Skeletal muscle cell (primary cell): ENCODE measurements at regions not wholly inside any gene's neighbourhood (a gene's known extent, or its start where the extent isn't known, plus 50 kb on each side); places are given as distances from the start of the nearest gene placed in this dataset.
"Not testable (repeated sequence)": the region's sequence is repeated elsewhere in the genome, so short reads cannot be mapped to it uniquely, and the experiment has no call there.

ENCODE experiments used
- DNase-seq: peaks from one replicate; pipeline ENCODE4 v3.0.0-alpha.2; 2010; ENCODE audit warnings: low read depth
- H3K4me3 ChIP-seq: 2 replicates; pipeline ENCODE4 v1.5.1; 2011; ENCODE audit warnings: low read depth, mild to moderate bottlenecking, control low read depth, low read length, moderate library complexity

DNA sequence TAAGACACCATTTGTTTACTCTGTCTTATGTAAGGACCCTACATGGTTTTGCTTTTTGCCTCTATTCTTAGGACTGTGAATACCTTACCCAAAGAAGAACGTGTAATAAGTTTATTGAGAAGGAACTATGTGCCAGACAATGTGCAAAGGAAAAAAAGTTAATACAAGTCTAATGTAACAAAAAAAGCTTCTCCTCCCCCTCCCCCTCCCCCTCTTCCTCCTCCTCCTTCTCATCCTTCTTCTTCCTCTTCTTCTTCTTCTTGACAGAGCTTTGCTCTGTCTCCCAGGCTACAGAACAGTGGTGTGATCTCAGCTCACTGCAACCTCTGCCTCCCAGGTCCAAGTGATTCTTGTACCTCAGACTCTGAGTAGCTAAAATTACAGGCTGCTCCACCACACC, 50.9 kb upstream of the MITF start:
- DNase-seq, result no peak
- H3K4me3 ChIP-seq, result no peak overlapping the region

- no peak for DNase-seq
- H3K4me3 ChIP-seq, result no peak overlapping the region
These were observed 51.6 kb upstream of the MITF start for GRCh38 chr3:69687641-69688040.

GRCh38 chr3:69686056-69686455, 53.2 kb upstream of the MITF start:
- DNase-seq, result no peak
- no peak overlapping the region for H3K4me3 ChIP-seq

DNA sequence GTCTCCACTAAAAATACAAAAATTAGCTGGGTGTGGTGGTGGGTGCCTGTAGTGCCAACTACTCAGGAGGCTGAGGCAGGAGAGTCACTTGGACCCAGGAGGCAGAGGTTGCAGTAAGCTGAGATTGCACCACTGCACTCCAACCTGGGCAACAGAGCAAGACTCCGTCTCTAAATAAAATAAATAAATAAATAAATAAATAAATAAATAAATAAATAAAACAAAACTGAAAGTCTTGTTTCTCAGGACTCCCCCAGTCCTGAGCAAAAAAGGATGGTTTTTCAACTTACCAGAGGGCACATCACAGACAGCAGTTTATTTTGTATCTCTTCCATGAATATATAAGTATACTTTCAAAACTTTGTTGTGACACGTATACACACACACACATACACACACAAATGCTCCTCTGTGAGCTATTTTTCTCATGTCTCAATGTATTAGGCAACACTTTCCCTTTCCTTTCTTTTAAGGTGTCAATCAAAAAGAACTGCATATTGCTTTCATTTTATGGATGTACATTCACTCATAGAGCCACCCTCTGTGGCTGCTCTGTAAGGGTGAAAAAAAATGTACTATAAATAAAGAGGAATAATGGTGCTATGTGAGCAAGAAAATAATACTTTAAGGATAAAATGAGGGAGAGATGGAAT, 54.8 kb upstream of the MITF start:
- no peak overlapping the region for H3K4me3 ChIP-seq
- DNase-seq, result no peak

DNA sequence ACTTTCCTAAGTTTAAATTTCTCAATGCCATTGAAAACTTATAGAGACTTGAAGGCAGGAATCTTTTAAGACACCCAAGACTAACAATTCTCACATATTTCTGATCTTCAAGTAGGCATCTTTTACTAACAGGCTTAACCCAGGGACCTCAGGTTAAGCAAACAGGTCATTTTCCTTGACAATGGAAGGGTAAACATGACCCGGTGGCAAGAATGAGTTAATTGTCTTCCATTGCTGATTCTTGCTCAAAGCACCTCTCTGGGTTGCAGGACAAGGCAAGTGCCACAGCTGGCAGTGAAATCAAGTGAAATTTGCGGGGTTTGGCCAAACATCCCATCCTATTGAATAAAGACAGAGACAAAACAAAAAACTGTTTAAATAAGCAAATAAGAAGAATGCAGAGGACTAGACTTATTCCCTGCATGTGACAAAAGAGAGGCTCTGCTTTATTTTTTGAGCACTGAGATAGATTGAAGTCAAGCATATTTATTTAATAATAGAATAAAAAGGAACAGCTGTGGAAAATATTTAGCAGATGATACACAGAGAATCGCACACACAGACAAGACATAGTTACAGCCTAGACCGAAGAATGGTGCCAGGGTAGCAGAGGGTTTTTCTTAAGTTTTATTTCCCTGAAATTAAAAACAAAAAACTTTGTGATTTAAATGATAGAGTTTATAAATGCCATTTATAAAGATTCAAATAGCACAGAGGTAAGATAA, 56.0 kb upstream of the MITF start:
- no peak overlapping the region for H3K4me3 ChIP-seq
- DNase-seq, result no peak

GRCh38 chr3:69677456-69677855, 61.8 kb upstream of the MITF start:
- not testable (repeated sequence) for H3K4me3 ChIP-seq, DNase-seq

DNA sequence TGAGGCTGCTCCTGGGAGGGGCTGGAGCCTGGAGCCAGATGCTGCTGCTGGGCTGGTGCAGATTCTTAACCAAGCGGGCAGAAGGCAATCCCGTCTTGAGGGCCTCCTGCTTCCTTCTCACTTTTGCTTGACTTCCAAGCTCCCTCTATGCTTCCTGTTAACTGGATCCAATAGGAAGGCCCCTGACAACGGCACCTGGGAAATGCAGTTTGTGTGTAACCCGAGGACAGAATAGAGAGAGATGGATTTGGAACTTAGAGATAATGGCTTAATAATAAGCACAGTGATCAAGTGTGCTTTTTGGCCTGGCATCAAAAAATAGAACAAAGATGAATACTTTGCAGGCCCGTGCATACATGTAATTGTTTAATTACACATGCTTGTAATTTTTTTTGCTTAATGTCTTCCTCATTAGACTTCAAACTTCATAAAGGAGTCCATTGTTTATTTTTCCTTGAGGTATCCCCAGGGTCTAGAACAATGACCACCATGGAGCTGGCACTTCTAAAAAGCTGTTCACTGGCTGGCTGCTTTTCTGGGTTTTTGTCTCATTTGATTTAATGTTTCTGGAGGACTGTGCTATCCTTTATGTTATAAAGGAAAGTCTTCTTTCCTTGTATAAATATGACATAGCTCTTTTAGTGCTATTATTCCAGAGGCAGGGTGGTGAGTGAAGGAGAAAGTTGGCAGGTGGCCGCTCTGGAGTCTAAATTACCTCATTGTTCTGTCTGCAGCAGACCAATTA, 63.3 kb upstream of the MITF start:
- no peak for DNase-seq

GRCh38 chr3:69674752-69675151, 64.5 kb upstream of the MITF start:
- H3K4me3 ChIP-seq, result no peak overlapping the region
- no peak for DNase-seq

More for the DNA sequence above, 63.3 kb upstream of the MITF start:
- H3K4me3 ChIP-seq, result no peak overlapping the region

- no peak overlapping the region for H3K4me3 ChIP-seq
- DNase-seq, result no peak
These were observed 67.9 kb upstream of the MITF start for GRCh38 chr3:69671082-69671952.

DNA sequence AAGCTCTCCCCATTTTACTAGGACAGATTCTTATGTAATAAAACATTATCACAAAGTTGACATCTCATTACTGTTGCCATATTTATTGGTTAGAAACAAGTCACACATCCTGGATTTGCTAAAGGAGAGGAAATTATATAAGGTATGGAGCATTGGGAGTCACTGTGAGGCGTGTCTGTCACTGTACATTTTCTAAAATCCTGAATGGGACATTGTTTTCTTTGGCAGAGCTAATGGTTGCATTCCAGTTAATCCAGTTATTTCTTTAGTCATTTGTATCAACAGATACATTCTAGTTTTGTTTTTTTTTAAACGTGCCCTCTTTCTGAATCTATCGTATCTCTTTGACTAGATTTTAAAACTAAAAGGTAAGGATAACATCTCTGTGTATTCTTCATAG, 70.2 kb upstream of the MITF start:
- H3K4me3 ChIP-seq, result no peak overlapping the region
- no peak for DNase-seq

DNA sequence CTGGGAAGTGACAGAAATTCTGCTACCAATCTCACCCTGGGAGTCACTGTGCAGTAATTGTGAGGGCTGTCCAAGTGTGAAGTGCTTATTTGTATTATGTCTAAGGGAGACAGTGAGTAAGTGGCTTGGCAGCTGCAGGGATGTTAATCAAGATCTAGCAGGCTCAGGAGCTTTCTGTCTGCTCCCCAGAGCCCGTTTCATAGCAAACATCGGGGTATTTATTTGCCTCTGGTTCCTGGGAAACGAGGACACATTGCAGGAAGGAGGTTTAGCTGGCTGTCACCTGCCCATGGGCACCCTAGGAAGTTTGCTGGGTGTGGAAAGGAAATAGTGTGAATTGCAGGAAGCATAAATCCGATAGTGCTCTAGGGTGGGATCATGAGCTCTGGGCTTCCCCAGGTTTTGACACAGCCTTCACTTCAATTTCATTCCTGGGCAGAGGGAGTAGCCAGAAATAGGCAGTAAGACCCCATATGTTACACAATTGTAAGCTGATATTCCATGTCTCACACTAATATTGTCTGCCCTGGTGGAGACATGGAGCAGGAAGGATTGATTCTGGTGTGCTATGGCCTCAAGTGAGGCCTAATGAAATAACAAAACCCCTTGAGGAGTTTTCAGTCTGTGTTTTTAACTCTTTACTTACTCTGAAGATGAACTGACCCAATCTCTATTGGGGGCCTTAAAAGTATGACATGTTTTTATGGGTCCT, 74.1 kb upstream of the MITF start:
- no peak for DNase-seq
- no peak overlapping the region for H3K4me3 ChIP-seq

GRCh38 chr3:69660631-69661030, 78.6 kb upstream of the MITF start:
- H3K4me3 ChIP-seq, result no peak overlapping the region
- no peak for DNase-seq

- DNase-seq, result no peak
These were observed 79.9 kb upstream of the MITF start for GRCh38 chr3:69659180-69659910.

GRCh38 chr3:69658514-69659140, 80.6 kb upstream of the MITF start:
- DNase-seq, result no peak
- no peak overlapping the region for H3K4me3 ChIP-seq

More at GRCh38 chr3:69659180-69659910, 79.9 kb upstream of the MITF start:
- no peak overlapping the region for H3K4me3 ChIP-seq

GRCh38 chr3:69657030-69657429, 82.2 kb upstream of the MITF start:
- not testable (repeated sequence) for H3K4me3 ChIP-seq, DNase-seq

GRCh38 chr3:69651765-69652164, 87.5 kb upstream of the MITF start:
- DNase-seq, result no peak
- H3K4me3 ChIP-seq, result no peak overlapping the region

- H3K4me3 ChIP-seq, result no peak overlapping the region
- no peak for DNase-seq
These were observed 89.2 kb upstream of the MITF start for GRCh38 chr3:69650066-69650419.
